Esophagus squamous epithelium (tissue), 5 donors: ENCODE measurements at regions not wholly inside any gene's neighbourhood (a gene's known extent, or its start where the extent isn't known, plus 50 kb on each side); places are given as distances from the start of the nearest gene placed in this dataset.

ENCODE experiments used
- DNase-seq: peaks from one replicate; lab custom pipeline; 2025; lab: John Stamatoyannopoulos, UW
- H3K27ac ChIP-seq, 4 donors: fragments of 200-600 bp; sonication (generic); one replicate each; pipeline ENCODE4 v1.5.1; 2016 to 2019; ENCODE audit warnings: mild to moderate bottlenecking in 1 of 4
- H3K27me3 ChIP-seq, 4 donors: fragments of 200-600 bp; sonication (generic); 1 replicate in 3 of 4; 2 replicates in 1 of 4; pipeline versions ENCODE4 v1.5.1 to v1.6.0; 2017 to 2021; ENCODE audit warnings: antibody characterized with exemption in 1 of 4
- H3K36me3 ChIP-seq, 3 donors: fragments of 200-600 bp; sonication (generic); one replicate each; pipeline ENCODE4 v1.5.1; 2016 to 2019
- H3K4me1 ChIP-seq, 3 donors: fragments of 200-600 bp; sonication (generic); one replicate each; pipeline ENCODE4 v1.5.1; 2017 to 2019
- H3K4me3 ChIP-seq, 4 donors: fragments of 200-600 bp; sonication (generic); 1 replicate in 3 of 4; 2 replicates in 1 of 4; pipeline ENCODE4 v1.5.1; 2016 to 2019; ENCODE audit warnings: mild to moderate bottlenecking in 2 of 4, moderate library complexity in 1 of 4
- H3K9me3 ChIP-seq, 3 donors: fragments of 200-600 bp; sonication (generic); one replicate each; pipeline ENCODE4 v1.5.1; 2016 to 2019
- CTCF ChIP-seq, 6 experiments: fragments of 450-650 bp in 4 of 6; fragments of 200-600 bp in 2 of 6; sonication (generic) in 2 of 6; IDR thresholded peaks; one replicate each; pipeline ENCODE4 v1.5.1; 2016 to 2019; ENCODE audit warnings: antibody characterized with exemption in 6 of 6, mild to moderate bottlenecking in 4 of 6, moderate library complexity in 4 of 6
- POLR2A ChIP-seq, 4 donors: fragments of 450-650 bp; IDR thresholded peaks; one replicate each; pipeline ENCODE4 v1.6.1; 2017; ENCODE audit warnings: antibody characterized with exemption in 4 of 4, mild to moderate bottlenecking in 4 of 4, moderate library complexity in 3 of 4
- WGBS, 2 donors: methylation state at CpG; one replicate each; pipeline ENCODE4 v1.1.5; 2018; 5-methylcytosine and 5-hydroxymethylcytosine counted together
- intact Hi-C: fragments of 100-400 bp; cut with DNase I; formaldehyde crosslinking; loops from one replicate; pipeline ENCODE4 v1.15.0; 2022
- donor health status: DM: yes; HTN: yes; CAD: no.

GRCh38 chr20:39152126-39152525 lies 190.0 kb downstream of the DHX35 start:
- WGBS, 2 donors, result 15 to 33% methylated on average over 3 to 4 of the region's 4 CpGs

GRCh38 chr20:39150501-39150900 lies 188.4 kb downstream of the DHX35 start:
- DNase-seq, result no peak
- Histone ChIP-seq H3K9me3 (no peaks in the 10 kb centered on the region), H3K4me1 (no peaks in the 10 kb centered on the region), H3K4me3 (no peak overlapping the region), H3K27me3 (peaks cover 0 to 17% (median 0%) of the 10 kb centered on the region in 4 donors), H3K36me3 (no peaks in the 10 kb centered on the region), H3K27ac (no peak overlapping the region)
- 63 to 73% methylated on average over 12 to 13 of the region's 13 CpGs for WGBS, 2 donors
- intact Hi-C loops, result no loop called here
- TF ChIP-seq CTCF (IDR thresholded peaks at IDR 0.05) (no peak), POLR2A (IDR thresholded peaks at IDR 0.05) (no peak)

More at GRCh38 chr20:39152126-39152525, 190.0 kb downstream of the DHX35 start:
- DNase-seq, result no peak
- Histone ChIP-seq H3K27me3 (peaks cover 0 to 33% (median 0%) of the 10 kb centered on the region in 4 donors), H3K27ac (no peak overlapping the region), H3K9me3 (no peaks in the 10 kb centered on the region), H3K36me3 (no peaks in the 10 kb centered on the region), H3K4me3 (no peak overlapping the region), H3K4me1 (no peaks in the 10 kb centered on the region)
- intact Hi-C loops, result no loop called here
- no peak for TF ChIP-seq CTCF (IDR thresholded peaks at IDR 0.05)
- no peak for TF ChIP-seq POLR2A (IDR thresholded peaks at IDR 0.05)

GRCh38 chr20:39146394-39146793 lies 184.2 kb downstream of the DHX35 start:
- H3K4me1 ChIP-seq, result no peaks in the 10 kb centered on the region
- WGBS, 2 donors, result 11 to 48% methylated on average over 2 of the region's 2 CpGs
- H3K4me3 ChIP-seq, result no peak overlapping the region
- peaks cover 0 to 32% (median 0%) of the 10 kb centered on the region in 4 donors for H3K27me3 ChIP-seq
- intact Hi-C loops, result no loop called here
- H3K27ac ChIP-seq, result no peak overlapping the region
- H3K36me3 ChIP-seq, result no peaks in the 10 kb centered on the region
- no peaks in the 10 kb centered on the region for H3K9me3 ChIP-seq
- TF ChIP-seq CTCF (IDR thresholded peaks at IDR 0.05), result no peak
- no peak for TF ChIP-seq POLR2A (IDR thresholded peaks at IDR 0.05)
- no peak for DNase-seq

- WGBS, 2 donors, result 57 to 61% methylated on average over 2 of the region's 2 CpGs
- intact Hi-C loops, result no loop called here
- TF ChIP-seq CTCF (IDR thresholded peaks at IDR 0.05), result no peak
- no peak for TF ChIP-seq POLR2A (IDR thresholded peaks at IDR 0.05)
- no peak for DNase-seq
- Histone ChIP-seq H3K27ac (no peak overlapping the region), H3K9me3 (no peaks in the 10 kb centered on the region), H3K4me3 (no peak overlapping the region), H3K36me3 (no peaks in the 10 kb centered on the region), H3K27me3 (peaks cover 0 to 34% (median 0%) of the 10 kb centered on the region in 4 donors), H3K4me1 (no peaks in the 10 kb centered on the region)
These were observed 183.8 kb downstream of the DHX35 start for GRCh38 chr20:39145921-39146320.

GRCh38 chr20:39144757-39145156 lies 182.6 kb downstream of the DHX35 start:
- Histone ChIP-seq H3K9me3 (no peaks in the 10 kb centered on the region), H3K36me3 (no peaks in the 10 kb centered on the region), H3K27me3 (peaks cover 0 to 38% (median 0%) of the 10 kb centered on the region in 4 donors), H3K4me3 (no peak overlapping the region), H3K4me1 (no peaks in the 10 kb centered on the region), H3K27ac (no peak overlapping the region)
- DNase-seq, result no peak
- WGBS, 2 donors, result 69 to 85% methylated on average over 4 of the region's 4 CpGs
- intact Hi-C loops, result no loop called here
- TF ChIP-seq POLR2A (IDR thresholded peaks at IDR 0.05), result no peak
- no peak for TF ChIP-seq CTCF (IDR thresholded peaks at IDR 0.05)
